DND-41 (cell line): ENCODE measurements at regions not wholly inside any gene's neighbourhood (a gene's known extent, or its start where the extent isn't known, plus 50 kb on each side); places are given as distances from the start of the nearest gene placed in this dataset.

Source experiments
- EZH2 ChIP-seq: IDR thresholded peaks from 3 replicates; pipeline ENCODE4 v1.6.1; 2012; ENCODE audit warnings: borderline replicate concordance, low read depth, mild to moderate bottlenecking, moderate library complexity, low read length, inconsistent platforms; ENCODE audit not compliant: severe bottlenecking
- TF ChIP-seq, protein P1 (sequence below): IDR thresholded peaks from 2 replicates; pipeline ENCODE4 v1.5.1; 2012; ENCODE audit warnings: borderline replicate concordance, low read length, moderate library complexity, mild to moderate bottlenecking; ENCODE audit not compliant: poor library complexity, severe bottlenecking; ENCODE audit errors: extremely low read depth

DNA sequence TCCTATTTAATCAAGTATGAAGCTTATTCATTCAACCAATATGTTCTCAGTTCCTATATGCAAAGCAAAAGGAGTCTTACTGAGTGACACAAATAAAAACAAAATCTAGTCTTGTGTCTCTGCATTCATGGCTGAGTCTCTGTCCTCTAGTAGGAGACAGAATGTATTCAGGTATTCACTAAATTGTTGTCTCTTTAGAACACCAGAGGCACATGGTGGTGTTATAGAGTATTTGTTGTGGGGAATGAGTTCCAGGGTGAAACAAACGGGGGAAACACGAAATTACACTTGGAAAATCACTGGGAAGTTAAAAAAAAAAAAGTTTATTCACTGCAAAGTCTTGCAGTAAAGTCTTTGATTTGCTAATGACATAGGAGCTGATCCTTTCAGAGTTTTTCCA is 131.7 kb upstream of the FSHR start:
- TF ChIP-seq, protein P1, sequence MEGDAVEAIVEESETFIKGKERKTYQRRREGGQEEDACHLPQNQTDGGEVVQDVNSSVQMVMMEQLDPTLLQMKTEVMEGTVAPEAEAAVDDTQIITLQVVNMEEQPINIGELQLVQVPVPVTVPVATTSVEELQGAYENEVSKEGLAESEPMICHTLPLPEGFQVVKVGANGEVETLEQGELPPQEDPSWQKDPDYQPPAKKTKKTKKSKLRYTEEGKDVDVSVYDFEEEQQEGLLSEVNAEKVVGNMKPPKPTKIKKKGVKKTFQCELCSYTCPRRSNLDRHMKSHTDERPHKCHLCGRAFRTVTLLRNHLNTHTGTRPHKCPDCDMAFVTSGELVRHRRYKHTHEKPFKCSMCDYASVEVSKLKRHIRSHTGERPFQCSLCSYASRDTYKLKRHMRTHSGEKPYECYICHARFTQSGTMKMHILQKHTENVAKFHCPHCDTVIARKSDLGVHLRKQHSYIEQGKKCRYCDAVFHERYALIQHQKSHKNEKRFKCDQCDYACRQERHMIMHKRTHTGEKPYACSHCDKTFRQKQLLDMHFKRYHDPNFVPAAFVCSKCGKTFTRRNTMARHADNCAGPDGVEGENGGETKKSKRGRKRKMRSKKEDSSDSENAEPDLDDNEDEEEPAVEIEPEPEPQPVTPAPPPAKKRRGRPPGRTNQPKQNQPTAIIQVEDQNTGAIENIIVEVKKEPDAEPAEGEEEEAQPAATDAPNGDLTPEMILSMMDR = no peak
- no peak for TF ChIP-seq EZH2
